SK-N-SH treated with all-trans-retinoic acid at 6 μM for 48 hours (cell line): ENCODE measurements at regions not wholly inside any gene's neighbourhood (a gene's known extent, or its start where the extent isn't known, plus 50 kb on each side); places are given as distances from the start of the nearest gene placed in this dataset.

Source experiments
- ATAC-seq: fragments of 200-7000 bp; cut with Tn5 transposase; 3 replicates; pipeline ENCODE4 v1.9.1; 2020; ENCODE audit warnings: mild to moderate bottlenecking, moderate library complexity
- BACH2 ChIP-seq: fragments of 250-450 bp; sonication (Bioruptor Pico); IDR thresholded peaks from 2 replicates; pipeline ENCODE4 v1.9.0; 2021; ENCODE audit warnings: mild to moderate bottlenecking, borderline replicate concordance
- CREB5 ChIP-seq: fragments of 250-450 bp; sonication (Bioruptor Pico); IDR thresholded peaks from 2 replicates; pipeline ENCODE4 v1.5.1; 2020; ENCODE audit warnings: low read depth, mild to moderate bottlenecking, moderate library complexity
- CSDC2 ChIP-seq: fragments of 250-450 bp; sonication (Bioruptor Pico); IDR thresholded peaks from 2 replicates; pipeline ENCODE4 v1.5.0; 2020; ENCODE audit warnings: mild to moderate bottlenecking, moderate library complexity
- ESRRG ChIP-seq: fragments of 250-450 bp; sonication (Bioruptor Pico); IDR thresholded peaks from 2 replicates; pipeline ENCODE4 v1.6.1; 2021; ENCODE audit warnings: mild to moderate bottlenecking
- GLIS3 ChIP-seq: fragments of 250-450 bp; sonication (Bioruptor Pico); IDR thresholded peaks from 2 replicates; pipeline ENCODE4 v1.5.0; 2020; ENCODE audit warnings: mild to moderate bottlenecking, moderate library complexity
- ISL1 ChIP-seq: fragments of 250-450 bp; sonication (Bioruptor Pico); IDR thresholded peaks from 2 replicates; pipeline ENCODE4 v2.1.2; 2022; ENCODE audit warnings: mild to moderate bottlenecking, moderate library complexity
- OSR1 ChIP-seq: fragments of 250-450 bp; sonication (Bioruptor Pico); IDR thresholded peaks from 2 replicates; pipeline ENCODE4 v1.8.0; 2022; ENCODE audit warnings: moderate library complexity, mild to moderate bottlenecking, inconsistent platforms
- PPARA ChIP-seq: fragments of 250-450 bp; sonication (Bioruptor Pico); IDR thresholded peaks from 2 replicates; pipeline ENCODE4 v1.5.0; 2020; ENCODE audit warnings: mild to moderate bottlenecking, borderline replicate concordance
- RARB ChIP-seq: fragments of 250-450 bp; sonication (Bioruptor Pico); IDR thresholded peaks from 2 replicates; pipeline ENCODE4 v1.8.0; 2021; ENCODE audit warnings: mild to moderate bottlenecking, moderate library complexity
- SNAI2 ChIP-seq: fragments of 250-450 bp; sonication (Bioruptor Pico); IDR thresholded peaks from 2 replicates; pipeline ENCODE4 v1.5.0; 2020; ENCODE audit warnings: mild to moderate bottlenecking, moderate library complexity
- TCF4 ChIP-seq: fragments of 250-450 bp; sonication (Bioruptor Pico); IDR thresholded peaks from 2 replicates; pipeline ENCODE4 v1.8.0; 2021; ENCODE audit warnings: mild to moderate bottlenecking, moderate library complexity, borderline replicate concordance
- TOX ChIP-seq: fragments of 250-450 bp; sonication (Bioruptor Pico); IDR thresholded peaks from 2 replicates; pipeline ENCODE4 v1.8.0; 2021; ENCODE audit warnings: mild to moderate bottlenecking, moderate library complexity, borderline replicate concordance
- ZC3H10 ChIP-seq: fragments of 250-450 bp; sonication (Bioruptor Pico); IDR thresholded peaks from 2 replicates; pipeline ENCODE4 v1.5.1; 2021; ENCODE audit warnings: mild to moderate bottlenecking, moderate library complexity
- ZFP30 ChIP-seq: fragments of 450-650 bp; formaldehyde crosslinking; IDR thresholded peaks from 2 replicates; pipeline ENCODE4 v1.5.0; 2022; ENCODE audit warnings: mild to moderate bottlenecking, moderate library complexity
- ZNF565 ChIP-seq: fragments of 450-650 bp; formaldehyde crosslinking; conservative IDR thresholded peaks from 2 replicates; pipeline ENCODE4 v1.5.0; 2020; ENCODE audit warnings: low read depth, mild to moderate bottlenecking, moderate library complexity
- ZNF70 ChIP-seq: fragments of 450-650 bp; formaldehyde crosslinking; IDR thresholded peaks from 2 replicates; pipeline ENCODE4 v1.5.0; 2020; ENCODE audit warnings: mild to moderate bottlenecking, moderate library complexity
- ZNF8 ChIP-seq: fragments of 450-650 bp; formaldehyde crosslinking; IDR thresholded peaks from 2 replicates; pipeline ENCODE4 v1.5.0; 2020; ENCODE audit warnings: mild to moderate bottlenecking, moderate library complexity
- TF ChIP-seq, protein P1 (sequence below): fragments of 250-450 bp; sonication (Bioruptor Pico); IDR thresholded peaks from 2 replicates; pipeline ENCODE4 v1.8.0; 2020; ENCODE audit warnings: mild to moderate bottlenecking, moderate library complexity, borderline replicate concordance
- TF ChIP-seq, protein P2 (sequence below): fragments of 250-450 bp; sonication (Bioruptor Pico); IDR thresholded peaks from 2 replicates; pipeline ENCODE4 v1.5.1; 2021; ENCODE audit warnings: mild to moderate bottlenecking, moderate library complexity
- TF ChIP-seq, protein P3 (sequence below): fragments of 250-450 bp; sonication (Bioruptor Pico); IDR thresholded peaks from 2 replicates; pipeline ENCODE4 v1.5.0; 2020; ENCODE audit warnings: mild to moderate bottlenecking, moderate library complexity
- TF ChIP-seq, protein P4 (sequence below): fragments of 250-450 bp; sonication (Bioruptor Pico); IDR thresholded peaks from 2 replicates; pipeline ENCODE4 v1.8.0; 2021; ENCODE audit warnings: low read depth, mild to moderate bottlenecking, moderate library complexity, borderline replicate concordance

- TF ChIP-seq, protein P1, sequence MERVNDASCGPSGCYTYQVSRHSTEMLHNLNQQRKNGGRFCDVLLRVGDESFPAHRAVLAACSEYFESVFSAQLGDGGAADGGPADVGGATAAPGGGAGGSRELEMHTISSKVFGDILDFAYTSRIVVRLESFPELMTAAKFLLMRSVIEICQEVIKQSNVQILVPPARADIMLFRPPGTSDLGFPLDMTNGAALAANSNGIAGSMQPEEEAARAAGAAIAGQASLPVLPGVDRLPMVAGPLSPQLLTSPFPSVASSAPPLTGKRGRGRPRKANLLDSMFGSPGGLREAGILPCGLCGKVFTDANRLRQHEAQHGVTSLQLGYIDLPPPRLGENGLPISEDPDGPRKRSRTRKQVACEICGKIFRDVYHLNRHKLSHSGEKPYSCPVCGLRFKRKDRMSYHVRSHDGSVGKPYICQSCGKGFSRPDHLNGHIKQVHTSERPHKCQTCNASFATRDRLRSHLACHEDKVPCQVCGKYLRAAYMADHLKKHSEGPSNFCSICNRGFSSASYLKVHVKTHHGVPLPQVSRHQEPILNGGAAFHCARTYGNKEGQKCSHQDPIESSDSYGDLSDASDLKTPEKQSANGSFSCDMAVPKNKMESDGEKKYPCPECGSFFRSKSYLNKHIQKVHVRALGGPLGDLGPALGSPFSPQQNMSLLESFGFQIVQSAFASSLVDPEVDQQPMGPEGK (CRISPR knock-in tag): no peak
- TF ChIP-seq SNAI2 (no peak), ZNF70 (CRISPR knock-in tag) (no peak), ZFP30 (CRISPR knock-in tag) (no peak), GLIS3 (CRISPR knock-in tag) (no peak), PPARA (CRISPR knock-in tag) (no peak)
These were observed 301.5 kb upstream of the TLE3 start (continued) for GRCh38 chr15:70399204-70399603.

DNA sequence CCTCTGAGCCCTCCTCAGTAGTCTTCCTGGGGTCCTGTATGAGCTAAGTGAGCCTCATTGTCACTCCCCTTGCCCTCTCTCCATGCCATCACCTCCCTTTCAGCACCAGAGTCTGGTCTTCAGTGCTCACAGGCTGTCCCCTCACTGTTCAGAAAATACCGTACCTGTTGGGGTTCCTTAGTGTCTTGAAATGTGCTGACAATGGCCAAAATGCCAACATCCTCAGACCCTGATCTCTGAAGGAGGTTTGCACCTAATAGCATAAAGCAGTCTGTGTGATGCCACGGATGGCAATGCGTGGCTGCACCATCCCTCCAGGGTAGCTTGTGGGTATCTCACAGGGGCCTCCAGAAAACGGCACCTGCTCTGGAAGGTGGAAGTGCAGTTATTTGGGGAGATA, 301.0 kb upstream of the TLE3 start:
- no peak for ATAC-seq
- TF ChIP-seq, protein P2, sequence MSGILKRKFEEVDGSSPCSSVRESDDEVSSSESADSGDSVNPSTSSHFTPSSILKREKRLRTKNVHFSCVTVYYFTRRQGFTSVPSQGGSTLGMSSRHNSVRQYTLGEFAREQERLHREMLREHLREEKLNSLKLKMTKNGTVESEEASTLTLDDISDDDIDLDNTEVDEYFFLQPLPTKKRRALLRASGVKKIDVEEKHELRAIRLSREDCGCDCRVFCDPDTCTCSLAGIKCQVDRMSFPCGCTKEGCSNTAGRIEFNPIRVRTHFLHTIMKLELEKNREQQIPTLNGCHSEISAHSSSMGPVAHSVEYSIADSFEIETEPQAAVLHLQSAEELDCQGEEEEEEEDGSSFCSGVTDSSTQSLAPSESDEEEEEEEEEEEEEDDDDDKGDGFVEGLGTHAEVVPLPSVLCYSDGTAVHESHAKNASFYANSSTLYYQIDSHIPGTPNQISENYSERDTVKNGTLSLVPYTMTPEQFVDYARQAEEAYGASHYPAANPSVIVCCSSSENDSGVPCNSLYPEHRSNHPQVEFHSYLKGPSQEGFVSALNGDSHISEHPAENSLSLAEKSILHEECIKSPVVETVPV (CRISPR knock-in tag): no peak

- ATAC-seq: no peak
- TF ChIP-seq ZNF565 (CRISPR knock-in tag) (no peak), CREB5 (CRISPR knock-in tag) (no peak), BACH2 (no peak), ZC3H10 (no peak), ZFP30 (CRISPR knock-in tag) (no peak), TOX (CRISPR knock-in tag) (no peak), ISL1 (CRISPR knock-in tag) (no peak), SNAI2 (no peak), ZNF70 (CRISPR knock-in tag) (no peak), ESRRG (CRISPR knock-in tag) (no peak), GLIS3 (CRISPR knock-in tag) (no peak), TCF4 (no peak), ZNF8 (no peak), CSDC2 (CRISPR knock-in tag) (no peak)
- TF ChIP-seq, protein P3, sequence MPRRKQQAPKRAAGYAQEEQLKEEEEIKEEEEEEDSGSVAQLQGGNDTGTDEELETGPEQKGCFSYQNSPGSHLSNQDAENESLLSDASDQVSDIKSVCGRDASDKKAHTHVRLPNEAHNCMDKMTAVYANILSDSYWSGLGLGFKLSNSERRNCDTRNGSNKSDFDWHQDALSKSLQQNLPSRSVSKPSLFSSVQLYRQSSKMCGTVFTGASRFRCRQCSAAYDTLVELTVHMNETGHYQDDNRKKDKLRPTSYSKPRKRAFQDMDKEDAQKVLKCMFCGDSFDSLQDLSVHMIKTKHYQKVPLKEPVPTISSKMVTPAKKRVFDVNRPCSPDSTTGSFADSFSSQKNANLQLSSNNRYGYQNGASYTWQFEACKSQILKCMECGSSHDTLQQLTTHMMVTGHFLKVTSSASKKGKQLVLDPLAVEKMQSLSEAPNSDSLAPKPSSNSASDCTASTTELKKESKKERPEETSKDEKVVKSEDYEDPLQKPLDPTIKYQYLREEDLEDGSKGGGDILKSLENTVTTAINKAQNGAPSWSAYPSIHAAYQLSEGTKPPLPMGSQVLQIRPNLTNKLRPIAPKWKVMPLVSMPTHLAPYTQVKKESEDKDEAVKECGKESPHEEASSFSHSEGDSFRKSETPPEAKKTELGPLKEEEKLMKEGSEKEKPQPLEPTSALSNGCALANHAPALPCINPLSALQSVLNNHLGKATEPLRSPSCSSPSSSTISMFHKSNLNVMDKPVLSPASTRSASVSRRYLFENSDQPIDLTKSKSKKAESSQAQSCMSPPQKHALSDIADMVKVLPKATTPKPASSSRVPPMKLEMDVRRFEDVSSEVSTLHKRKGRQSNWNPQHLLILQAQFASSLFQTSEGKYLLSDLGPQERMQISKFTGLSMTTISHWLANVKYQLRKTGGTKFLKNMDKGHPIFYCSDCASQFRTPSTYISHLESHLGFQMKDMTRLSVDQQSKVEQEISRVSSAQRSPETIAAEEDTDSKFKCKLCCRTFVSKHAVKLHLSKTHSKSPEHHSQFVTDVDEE (CRISPR knock-in tag): no peak
- TF ChIP-seq, protein P4, sequence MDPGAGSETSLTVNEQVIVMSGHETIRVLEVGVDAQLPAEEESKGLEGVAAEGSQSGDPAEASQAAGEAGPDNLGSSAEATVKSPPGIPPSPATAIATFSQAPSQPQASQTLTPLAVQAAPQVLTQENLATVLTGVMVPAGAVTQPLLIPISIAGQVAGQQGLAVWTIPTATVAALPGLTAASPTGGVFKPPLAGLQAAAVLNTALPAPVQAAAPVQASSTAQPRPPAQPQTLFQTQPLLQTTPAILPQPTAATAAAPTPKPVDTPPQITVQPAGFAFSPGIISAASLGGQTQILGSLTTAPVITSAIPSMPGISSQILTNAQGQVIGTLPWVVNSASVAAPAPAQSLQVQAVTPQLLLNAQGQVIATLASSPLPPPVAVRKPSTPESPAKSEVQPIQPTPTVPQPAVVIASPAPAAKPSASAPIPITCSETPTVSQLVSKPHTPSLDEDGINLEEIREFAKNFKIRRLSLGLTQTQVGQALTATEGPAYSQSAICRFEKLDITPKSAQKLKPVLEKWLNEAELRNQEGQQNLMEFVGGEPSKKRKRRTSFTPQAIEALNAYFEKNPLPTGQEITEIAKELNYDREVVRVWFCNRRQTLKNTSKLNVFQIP: no peak
- TF ChIP-seq, protein P2 (CRISPR knock-in tag): no peak
These were observed 299.1 kb upstream of the TLE3 start for GRCh38 chr15:70396807-70397206.

- TF ChIP-seq CREB5 (CRISPR knock-in tag) (no peak), TOX (CRISPR knock-in tag) (no peak), ZNF565 (CRISPR knock-in tag) (no peak), RARB (no peak), ZNF8 (no peak), ZFP30 (CRISPR knock-in tag) (no peak), OSR1 (CRISPR knock-in tag) (no peak), ISL1 (CRISPR knock-in tag) (no peak), TCF4 (no peak), ZNF70 (CRISPR knock-in tag) (no peak)
- no peak for ATAC-seq
These were observed 297.4 kb upstream of the TLE3 start for GRCh38 chr15:70395164-70395563.
